ENCODE measurements at regions not wholly inside any gene's neighbourhood (a gene's known extent, or its start where the extent isn't known, plus 50 kb on each side); places are given as distances from the start of the nearest gene placed in this dataset.

DNA sequence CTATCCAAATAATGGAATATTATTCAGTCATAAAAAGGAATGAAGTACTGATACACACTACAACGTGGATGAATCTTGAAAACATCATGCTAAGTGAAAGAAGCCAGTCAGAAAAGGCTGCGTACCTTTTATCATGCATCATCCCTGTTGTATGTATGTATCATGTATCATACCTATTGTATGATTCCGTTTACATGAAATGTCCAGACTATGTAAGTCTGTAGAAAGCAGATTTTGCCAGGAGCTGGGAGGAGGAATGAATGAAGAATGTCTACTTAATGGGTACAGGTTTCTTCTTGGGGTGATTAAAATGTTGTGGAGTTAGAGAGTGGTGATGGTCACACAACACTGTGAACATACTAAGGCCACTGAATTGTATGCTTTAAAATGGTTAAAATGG, 135.9 kb upstream of the KLF14 start:
- no peak for DNase-seq
- Histone ChIP-seq H3K27me3 (replicated peaks in 2 of 5; ENCODE audit: control insufficient read depth in 4 of 5, insufficient read depth in 5 of 5, low read length in 4 of 5) (no peaks in the 10 kb centered on the region), H3K4me1 (ENCODE audit: control extremely low read depth in 1 of 4, control insufficient read depth in 4 of 4, insufficient read depth in 4 of 4, low read length in 3 of 4) (peaks cover 0 to 9% (median 3%) of the 10 kb centered on the region in 4 experiments), H3K27ac (ENCODE audit: insufficient read depth in 1 of 2, low read depth in 1 of 2, low read length in 2 of 2, poor library complexity in 1 of 2, severe bottlenecking in 2 of 2) (no peak overlapping the region), H3K36me3 (ENCODE audit: control insufficient read depth in 4 of 4, insufficient read depth in 4 of 4, low read length in 3 of 4) (peaks cover 0 to 51% (median 14%) of the 10 kb centered on the region in 4 experiments), H3K9me3 (ENCODE audit: control extremely low read depth in 1 of 5, control insufficient read depth in 4 of 5, insufficient read depth in 2 of 5, low read depth in 1 of 5, low read length in 4 of 5) (no peaks in the 10 kb centered on the region), H3K4me3 (ENCODE audit: control insufficient read depth in 1 of 7, extremely low read depth in 1 of 7, insufficient read depth in 4 of 7, low read depth in 2 of 7, low read length in 6 of 7) (no peak overlapping the region)
- ChIA-PET CTCF (interaction anchor here (3.1 kb wide), 1 partner anchor 26 kb away, joined by 10 read pairs; no protein-coding TSS in a partner anchor), POLR2A (no interaction called here)
- 100% methylated on average over 1 of the region's 3 CpGs for WGBS (ENCODE audit: insufficient coverage)

DNA sequence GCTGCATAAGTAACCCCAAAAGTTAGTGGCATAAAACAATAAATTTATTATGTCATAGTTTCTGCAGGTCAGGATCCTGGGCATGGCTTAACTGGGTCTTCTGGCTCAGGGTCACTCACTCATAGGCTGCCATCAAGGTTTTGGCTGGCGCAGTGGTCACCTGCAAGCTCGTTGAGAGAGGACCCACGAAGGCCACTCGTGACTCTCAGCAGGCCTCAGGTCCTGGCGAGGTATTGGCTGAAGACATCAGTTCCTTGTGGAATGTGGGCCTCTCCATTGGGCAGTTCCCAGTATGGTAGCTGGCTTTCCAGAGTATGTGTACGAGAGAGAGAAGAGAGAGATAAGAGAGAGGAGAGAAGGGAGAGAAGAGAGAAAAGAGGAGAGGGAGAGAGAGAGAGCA, 138.3 kb upstream of the KLF14 start:
- DNase-seq = no peak
- Histone ChIP-seq H3K27me3 (replicated peaks in 2 of 5; ENCODE audit: control insufficient read depth in 4 of 5, insufficient read depth in 5 of 5, low read length in 4 of 5) (no peaks in the 10 kb centered on the region), H3K27ac (ENCODE audit: insufficient read depth in 1 of 2, low read depth in 1 of 2, low read length in 2 of 2, poor library complexity in 1 of 2, severe bottlenecking in 2 of 2) (no peak overlapping the region), H3K4me3 (ENCODE audit: control insufficient read depth in 1 of 7, extremely low read depth in 1 of 7, insufficient read depth in 4 of 7, low read depth in 2 of 7, low read length in 6 of 7) (no peak overlapping the region), H3K9me3 (ENCODE audit: control extremely low read depth in 1 of 5, control insufficient read depth in 4 of 5, insufficient read depth in 2 of 5, low read depth in 1 of 5, low read length in 4 of 5) (no peaks in the 10 kb centered on the region), H3K4me1 (ENCODE audit: control extremely low read depth in 1 of 4, control insufficient read depth in 4 of 4, insufficient read depth in 4 of 4, low read length in 3 of 4) (peaks cover 0 to 9% (median 3%) of the 10 kb centered on the region in 4 experiments), H3K36me3 (ENCODE audit: control insufficient read depth in 4 of 4, insufficient read depth in 4 of 4, low read length in 3 of 4) (peaks cover 0 to 50% (median 12%) of the 10 kb centered on the region in 4 experiments)
- 100% methylated on average over 3 of the region's 6 CpGs for WGBS (ENCODE audit: insufficient coverage)
- ChIA-PET CTCF (interaction anchor here (1.1 to 1.9 kb wide), 2 partner anchors 11 to 13 kb away, joined by 3 to 10 read pairs; no protein-coding TSS in a partner anchor), POLR2A (no interaction called here)

DNA sequence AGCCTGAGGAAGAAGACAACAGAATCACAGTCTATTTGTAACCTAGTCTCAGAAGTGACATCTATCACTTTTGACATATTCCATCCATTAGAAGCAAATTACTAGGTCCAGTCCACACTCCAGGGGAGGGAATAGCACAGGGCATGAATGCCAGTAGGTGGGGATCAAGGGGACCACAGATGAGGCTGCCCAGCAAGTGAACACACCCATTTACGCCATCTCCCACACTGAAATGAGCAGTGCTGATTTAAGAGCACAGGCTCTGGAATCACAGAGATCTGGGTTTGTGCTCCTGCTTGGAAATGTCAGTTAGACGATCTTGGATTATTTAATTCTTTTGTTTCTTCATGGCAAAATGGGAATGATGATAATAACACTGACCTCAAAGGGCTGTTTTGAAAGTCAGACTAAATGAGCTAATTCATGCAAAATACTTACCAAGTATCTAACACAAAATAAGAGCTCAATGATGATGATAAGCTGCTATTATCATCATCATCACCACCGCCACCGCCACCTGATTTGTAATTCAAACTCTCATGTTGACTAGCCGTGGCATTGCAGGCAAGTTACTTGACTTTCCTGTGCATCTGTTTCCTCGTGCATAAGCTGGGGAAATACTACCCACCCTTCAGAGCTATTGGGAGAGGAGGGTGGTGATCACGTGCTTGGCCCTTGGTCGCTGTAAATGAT, 138.9 kb upstream of the KLF14 start:
- Histone ChIP-seq H3K36me3 (ENCODE audit: control insufficient read depth in 4 of 4, insufficient read depth in 4 of 4, low read length in 3 of 4) (peaks cover 3 to 52% (median 12%) of the 10 kb centered on the region in 4 experiments), H3K9me3 (ENCODE audit: control extremely low read depth in 1 of 5, control insufficient read depth in 4 of 5, insufficient read depth in 2 of 5, low read depth in 1 of 5, low read length in 4 of 5) (no peaks in the 10 kb centered on the region), H3K27ac (ENCODE audit: insufficient read depth in 1 of 2, low read depth in 1 of 2, low read length in 2 of 2, poor library complexity in 1 of 2, severe bottlenecking in 2 of 2) (no peak overlapping the region), H3K4me1 (ENCODE audit: control extremely low read depth in 1 of 4, control insufficient read depth in 4 of 4, insufficient read depth in 4 of 4, low read length in 3 of 4) (peaks cover 0 to 9% (median 3%) of the 10 kb centered on the region in 4 experiments), H3K27me3 (replicated peaks in 2 of 5; ENCODE audit: control insufficient read depth in 4 of 5, insufficient read depth in 5 of 5, low read length in 4 of 5) (no peaks in the 10 kb centered on the region), H3K4me3 (ENCODE audit: control insufficient read depth in 1 of 7, extremely low read depth in 1 of 7, insufficient read depth in 4 of 7, low read depth in 2 of 7, low read length in 6 of 7) (no peak overlapping the region)
- CTCF ChIA-PET = interaction anchor here (1.1 to 2.6 kb wide), 5 partner anchors 10 to 551 kb away, joined by 3 to 14 read pairs (median 7); no protein-coding TSS in a partner anchor
- WGBS (ENCODE audit: insufficient coverage) = 27% methylated on average over 4 of the region's 8 CpGs
- peak in 2 of 3 donors; percentile 47 to 66 for DNase-seq
- POLR2A ChIA-PET = interaction anchor here (0.6 kb wide), 1 partner anchor 889 kb away, joined by 4 read pairs; no protein-coding TSS in a partner anchor

DNA sequence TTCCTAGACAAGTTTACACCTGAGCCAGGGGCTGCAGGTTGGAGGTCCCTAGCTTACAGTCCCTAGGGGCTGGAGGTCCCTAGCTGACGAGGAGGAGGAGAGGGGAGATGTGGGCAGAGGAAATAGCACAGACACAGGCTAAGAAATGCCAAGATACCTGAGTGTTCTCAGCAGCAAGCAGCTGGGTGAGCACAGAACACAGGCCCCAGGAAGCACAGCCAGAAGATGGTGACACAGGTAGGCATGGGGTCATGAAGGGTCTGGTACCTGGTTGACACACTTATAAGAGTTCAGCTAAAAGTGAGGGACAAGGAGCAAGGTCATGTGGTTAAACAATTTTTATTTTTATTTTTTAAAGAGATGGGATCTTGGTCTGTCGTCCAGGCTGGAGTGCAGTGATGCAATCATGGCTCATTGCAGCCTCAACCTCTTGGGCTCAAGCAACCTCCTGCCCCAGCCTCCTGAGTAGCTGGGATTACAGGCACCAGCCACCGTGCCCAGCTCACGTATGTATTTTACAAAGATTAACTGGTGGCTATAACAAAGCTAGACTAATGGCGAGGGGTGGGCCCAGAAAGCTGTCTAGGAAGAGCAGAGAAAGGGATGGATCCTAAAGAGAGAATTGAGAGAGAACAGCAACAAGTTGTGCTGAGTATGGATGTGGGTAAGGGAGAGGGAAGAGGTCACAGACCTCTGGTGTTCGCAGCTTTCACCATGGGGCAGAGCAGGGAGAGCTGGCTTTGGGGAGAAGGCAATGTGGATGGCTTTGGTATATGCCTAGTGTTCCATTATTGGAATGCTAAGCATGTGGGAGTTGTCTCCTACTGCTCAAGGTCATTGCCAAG, 140.3 kb upstream of the KLF14 start:
- H3K4me1 ChIP-seq (ENCODE audit: control extremely low read depth in 1 of 4, control insufficient read depth in 4 of 4, insufficient read depth in 4 of 4, low read length in 3 of 4) = peaks cover 0 to 9% (median 3%) of the 10 kb centered on the region in 4 experiments
- peaks cover 8 to 55% (median 17%) of the 10 kb centered on the region in 4 experiments for H3K36me3 ChIP-seq (ENCODE audit: control insufficient read depth in 4 of 4, insufficient read depth in 4 of 4, low read length in 3 of 4)
- no peaks in the 10 kb centered on the region for H3K27me3 ChIP-seq (replicated peaks in 2 of 5; ENCODE audit: control insufficient read depth in 4 of 5, insufficient read depth in 5 of 5, low read length in 4 of 5)
- no peak overlapping the region for H3K27ac ChIP-seq (ENCODE audit: insufficient read depth in 1 of 2, low read depth in 1 of 2, low read length in 2 of 2, poor library complexity in 1 of 2, severe bottlenecking in 2 of 2)
- DNase-seq = no peak
- ChIA-PET POLR2A (no interaction called here), CTCF (interaction anchor here (0.6 to 2.6 kb wide), 12 partner anchors 11 to 641 kb away, joined by 3 to 17 read pairs (median 4); no protein-coding TSS in a partner anchor)
- 100% methylated on average over 3 of the region's 6 CpGs for WGBS (ENCODE audit: insufficient coverage)
- H3K4me3 ChIP-seq (ENCODE audit: control insufficient read depth in 1 of 7, extremely low read depth in 1 of 7, insufficient read depth in 4 of 7, low read depth in 2 of 7, low read length in 6 of 7) = no peak overlapping the region
- H3K9me3 ChIP-seq (ENCODE audit: control extremely low read depth in 1 of 5, control insufficient read depth in 4 of 5, insufficient read depth in 2 of 5, low read depth in 1 of 5, low read length in 4 of 5) = no peaks in the 10 kb centered on the region

DNA sequence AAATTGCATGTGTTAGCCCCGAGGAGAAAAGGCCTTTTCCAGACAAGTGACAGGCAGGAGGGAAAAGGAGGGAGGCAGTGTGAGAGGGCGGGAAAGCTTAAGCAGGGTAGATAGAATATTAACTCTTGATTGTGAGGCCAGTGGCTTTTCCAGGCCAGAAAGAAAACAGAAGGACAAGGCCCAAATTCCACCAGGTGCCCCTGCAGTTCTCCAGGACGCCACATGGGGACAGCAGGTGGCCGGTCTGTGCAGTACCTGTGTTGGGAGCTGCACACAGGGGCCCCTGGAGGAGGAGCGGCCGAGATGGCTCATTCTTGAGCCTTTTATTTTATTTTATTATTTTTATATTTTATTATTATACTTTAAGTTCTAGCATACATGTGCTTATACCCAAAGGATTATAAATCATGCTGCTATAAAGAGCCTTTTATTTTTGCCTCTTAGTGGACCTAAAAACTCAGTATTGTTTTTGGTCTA, 141.3 kb upstream of the KLF14 start:
- H3K4me1 ChIP-seq (ENCODE audit: control extremely low read depth in 1 of 4, control insufficient read depth in 4 of 4, insufficient read depth in 4 of 4, low read length in 3 of 4) = peaks cover 0 to 9% (median 3%) of the 10 kb centered on the region in 4 experiments
- H3K4me3 ChIP-seq (ENCODE audit: control insufficient read depth in 1 of 7, extremely low read depth in 1 of 7, insufficient read depth in 4 of 7, low read depth in 2 of 7, low read length in 6 of 7) = no peak overlapping the region
- H3K27ac ChIP-seq (ENCODE audit: insufficient read depth in 1 of 2, low read depth in 1 of 2, low read length in 2 of 2, poor library complexity in 1 of 2, severe bottlenecking in 2 of 2) = no peak overlapping the region
- 94% methylated on average over 2 of the region's 6 CpGs for WGBS (ENCODE audit: insufficient coverage)
- H3K36me3 ChIP-seq (ENCODE audit: control insufficient read depth in 4 of 4, insufficient read depth in 4 of 4, low read length in 3 of 4) = peaks cover 8 to 57% (median 15%) of the 10 kb centered on the region in 4 experiments
- ChIA-PET POLR2A (no interaction called here), CTCF (interaction anchor here (0.7 to 2.6 kb wide), 11 partner anchors 9 to 640 kb away, joined by 3 to 17 read pairs (median 4); no protein-coding TSS in a partner anchor)
- no peaks in the 10 kb centered on the region for H3K9me3 ChIP-seq (ENCODE audit: control extremely low read depth in 1 of 5, control insufficient read depth in 4 of 5, insufficient read depth in 2 of 5, low read depth in 1 of 5, low read length in 4 of 5)
- H3K27me3 ChIP-seq (replicated peaks in 2 of 5; ENCODE audit: control insufficient read depth in 4 of 5, insufficient read depth in 5 of 5, low read length in 4 of 5) = no peaks in the 10 kb centered on the region
- DNase-seq = peak; percentile 40 to 49 (median 46)

DNA sequence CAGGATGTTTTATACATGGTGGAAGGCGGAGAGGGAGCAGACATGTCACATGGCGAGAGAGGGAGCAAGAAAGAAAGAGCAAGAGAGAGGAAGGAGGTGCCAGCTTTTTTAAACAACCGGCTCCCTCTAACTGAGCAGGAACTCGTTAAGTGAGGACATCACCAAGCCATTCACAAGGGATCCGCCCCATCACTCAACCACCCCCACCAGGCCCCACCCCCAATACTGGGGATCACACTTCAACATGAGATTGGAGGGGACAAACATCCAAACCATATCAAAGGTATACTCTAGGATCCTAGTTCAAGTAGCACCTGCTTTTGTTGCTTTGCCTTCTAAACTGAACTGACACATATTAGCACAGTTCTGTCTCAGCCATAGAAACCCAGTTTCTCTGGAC, 141.9 kb upstream of the KLF14 start:
- DNase-seq = no peak
- no peaks in the 10 kb centered on the region for H3K9me3 ChIP-seq (ENCODE audit: control extremely low read depth in 1 of 5, control insufficient read depth in 4 of 5, insufficient read depth in 2 of 5, low read depth in 1 of 5, low read length in 4 of 5)
- H3K36me3 ChIP-seq (ENCODE audit: control insufficient read depth in 4 of 4, insufficient read depth in 4 of 4, low read length in 3 of 4) = peaks cover 8 to 62% (median 16%) of the 10 kb centered on the region in 4 experiments
- H3K27me3 ChIP-seq (replicated peaks in 2 of 5; ENCODE audit: control insufficient read depth in 4 of 5, insufficient read depth in 5 of 5, low read length in 4 of 5) = no peaks in the 10 kb centered on the region
- WGBS (ENCODE audit: insufficient coverage) = 100% methylated on average over 4 of the region's 5 CpGs
- peaks cover 0 to 9% (median 3%) of the 10 kb centered on the region in 4 experiments for H3K4me1 ChIP-seq (ENCODE audit: control extremely low read depth in 1 of 4, control insufficient read depth in 4 of 4, insufficient read depth in 4 of 4, low read length in 3 of 4)
- no peak overlapping the region for H3K4me3 ChIP-seq (ENCODE audit: control insufficient read depth in 1 of 7, extremely low read depth in 1 of 7, insufficient read depth in 4 of 7, low read depth in 2 of 7, low read length in 6 of 7)
- no peak overlapping the region for H3K27ac ChIP-seq (ENCODE audit: insufficient read depth in 1 of 2, low read depth in 1 of 2, low read length in 2 of 2, poor library complexity in 1 of 2, severe bottlenecking in 2 of 2)
- CTCF ChIA-PET = interaction anchor here (0.6 to 2.5 kb wide), 8 partner anchors 9 to 164 kb away, joined by 3 to 17 read pairs (median 4); no protein-coding TSS in a partner anchor
- POLR2A ChIA-PET = no interaction called here
